ENCODE measurements at regions not wholly inside any gene's neighbourhood (a gene's known extent, or its start where the extent isn't known, plus 50 kb on each side); places are given as distances from the start of the nearest gene placed in this dataset.
A peak's percentile ranks its signal among the peaks of the same experiment; 100 is the strongest.

- WGBS, 2 donors = 58 to 75% methylated on average over 5 of the region's 5 CpGs
- H3K27me3 ChIP-seq = no peaks in the 10 kb centered on the region
- DNase-seq (no peak), ATAC-seq (no peak)
- H3K4me3 ChIP-seq = no peak overlapping the region
- intact Hi-C loops (cut with DNase I) = no loop called here
- TF ChIP-seq POLR2A (IDR thresholded peaks at IDR 0.05) = no peak
- TF ChIP-seq CTCF (IDR thresholded peaks at IDR 0.05) = no peak
- H3K9me3 ChIP-seq = no peaks in the 10 kb centered on the region
- no peak overlapping the region for H3K27ac ChIP-seq
- no peaks in the 10 kb centered on the region for H3K4me1 ChIP-seq
- no peaks in the 10 kb centered on the region for H3K36me3 ChIP-seq (replicated peaks in 1 of 2; ENCODE audit: insufficient read depth in 1 of 2, low read depth in 2 of 2)
Measured at GRCh38 chrX:139120760-139121159, 409.2 kb upstream of the FGF13 start.

- TF ChIP-seq POLR2A (IDR thresholded peaks at IDR 0.05) = no peak
- TF ChIP-seq CTCF (IDR thresholded peaks at IDR 0.05) = no peak
- no peaks in the 10 kb centered on the region for H3K36me3 ChIP-seq (replicated peaks in 1 of 2; ENCODE audit: insufficient read depth in 1 of 2, low read depth in 2 of 2)
- intact Hi-C loops (cut with DNase I) = no loop called here
- H3K9me3 ChIP-seq = no peaks in the 10 kb centered on the region
- H3K27ac ChIP-seq = no peak overlapping the region
- ATAC-seq (no peak), DNase-seq (peak in 1 of 4 donors; percentile 9)
- H3K4me1 ChIP-seq = no peaks in the 10 kb centered on the region
- no peak overlapping the region for H3K4me3 ChIP-seq
- 57 to 64% methylated on average over 6 of the region's 6 CpGs for WGBS, 2 donors
- no peaks in the 10 kb centered on the region for H3K27me3 ChIP-seq
Measured at GRCh38 chrX:139113708-139114107, 402.2 kb upstream of the FGF13 start.

GRCh38 chrX:139112432-139112831 lies 400.9 kb upstream of the FGF13 start:
- intact Hi-C loops (cut with DNase I) = no loop called here
- TF ChIP-seq CTCF (IDR thresholded peaks at IDR 0.05) (no peak), POLR2A (IDR thresholded peaks at IDR 0.05) (no peak)

GRCh38 chrX:139106069-139106468 lies 394.6 kb upstream of the FGF13 start:
- TF ChIP-seq POLR2A (IDR thresholded peaks at IDR 0.05) = no peak
- no peak for TF ChIP-seq CTCF (IDR thresholded peaks at IDR 0.05)
- ATAC-seq = no peak
- no peak overlapping the region for H3K27ac ChIP-seq

More at GRCh38 chrX:139112432-139112831, 400.9 kb upstream of the FGF13 start:
- Histone ChIP-seq H3K36me3 (replicated peaks in 1 of 2; ENCODE audit: insufficient read depth in 1 of 2, low read depth in 2 of 2) (no peaks in the 10 kb centered on the region), H3K27me3 (no peaks in the 10 kb centered on the region), H3K4me3 (no peak overlapping the region), H3K4me1 (no peaks in the 10 kb centered on the region), H3K9me3 (no peaks in the 10 kb centered on the region), H3K27ac (no peak overlapping the region)
- WGBS, 2 donors = 76 to 86% methylated on average over 1 to 2 of the region's 2 CpGs
- ATAC-seq (no peak), DNase-seq (no peak)

More at GRCh38 chrX:139106069-139106468, 394.6 kb upstream of the FGF13 start:
- DNase-seq = no peak
- H3K36me3 ChIP-seq (replicated peaks in 1 of 2; ENCODE audit: insufficient read depth in 1 of 2, low read depth in 2 of 2) = no peaks in the 10 kb centered on the region
- no peaks in the 10 kb centered on the region for H3K27me3 ChIP-seq
- intact Hi-C loops (cut with DNase I) = no loop called here
- 20 to 25% methylated on average over 2 of the region's 2 CpGs for WGBS, 2 donors
- H3K4me1 ChIP-seq = no peaks in the 10 kb centered on the region
- H3K9me3 ChIP-seq = no peaks in the 10 kb centered on the region
- no peak overlapping the region for H3K4me3 ChIP-seq
